NCI-H226 (cell line): ENCODE measurements at regions not wholly inside any gene's neighbourhood (a gene's known extent, or its start where the extent isn't known, plus 50 kb on each side); places are given as distances from the start of the nearest gene placed in this dataset.

Source experiments
- DNase-seq: peaks from one replicate; pipeline ENCODE4 v3.0.0-alpha.2; 2015

DNA sequence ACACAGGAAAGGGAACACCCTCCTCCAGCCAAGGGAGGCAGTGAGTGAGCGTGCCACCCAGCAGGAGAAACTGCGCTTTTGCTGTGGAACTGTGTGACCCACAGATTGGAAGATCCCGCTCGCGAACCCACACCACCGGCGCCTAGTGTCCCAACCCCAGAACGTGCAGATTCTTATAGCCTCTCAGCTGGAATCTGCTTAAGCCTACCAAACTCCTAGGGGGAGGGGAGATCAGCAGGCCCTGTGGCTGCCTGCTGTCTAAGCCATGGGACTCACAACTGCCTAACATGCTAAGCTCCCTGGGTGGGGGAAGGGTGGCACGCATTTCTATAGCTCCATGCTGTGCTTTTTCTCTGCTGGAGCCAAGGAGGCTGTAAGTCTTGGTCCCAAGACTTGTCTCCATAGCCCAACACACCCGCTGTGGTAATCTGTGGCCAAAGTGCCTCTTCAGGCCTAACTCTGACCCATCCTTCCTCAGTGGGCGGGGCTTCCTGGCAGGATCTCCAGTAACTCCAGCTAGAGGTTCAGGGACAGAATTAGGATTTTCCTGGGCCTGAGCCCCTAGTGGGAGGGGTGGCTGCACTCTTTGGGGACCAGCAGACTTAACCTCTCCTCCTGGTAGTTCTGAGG, 485.0 kb downstream of the TAF11L14 start:
- no peak for DNase-seq

- DNase-seq, result no peak
Observed at GRCh38 chr5:18141222-18141621, 507.0 kb downstream of the TAF11L14 start.

DNA sequence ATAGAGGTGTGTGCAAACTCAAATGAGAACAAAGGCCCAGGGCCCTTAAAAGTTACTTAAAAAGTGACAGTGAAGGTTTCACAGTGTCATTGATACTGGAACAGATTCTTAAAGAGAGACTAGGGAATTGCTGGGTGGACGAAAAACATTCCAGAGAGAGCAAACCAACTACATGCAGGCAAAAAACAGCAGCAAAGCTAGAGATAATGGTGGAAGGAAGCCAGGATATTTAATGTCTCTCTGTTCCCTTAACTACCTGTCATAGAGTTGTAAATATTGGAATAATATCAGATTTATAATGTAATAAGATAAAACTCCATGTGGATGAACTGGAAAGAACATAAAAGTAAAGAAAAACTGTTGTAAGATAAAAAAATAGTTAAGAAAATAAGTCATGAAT, 508.6 kb downstream of the TAF11L14 start:
- no peak for DNase-seq

GRCh38 chr5:18152671-18153070, 518.4 kb downstream of the TAF11L14 start:
- no peak for DNase-seq

GRCh38 chr5:18158166-18158565, 523.9 kb downstream of the TAF11L14 start:
- no peak for DNase-seq

- no peak for DNase-seq
Observed at GRCh38 chr5:18159331-18159730, 525.1 kb downstream of the TAF11L14 start.

GRCh38 chr5:18171684-18172083, 537.4 kb downstream of the TAF11L14 start:
- DNase-seq, result no peak

- no peak for DNase-seq
Observed at GRCh38 chr5:18179579-18179978, 545.3 kb downstream of the TAF11L14 start.

DNA sequence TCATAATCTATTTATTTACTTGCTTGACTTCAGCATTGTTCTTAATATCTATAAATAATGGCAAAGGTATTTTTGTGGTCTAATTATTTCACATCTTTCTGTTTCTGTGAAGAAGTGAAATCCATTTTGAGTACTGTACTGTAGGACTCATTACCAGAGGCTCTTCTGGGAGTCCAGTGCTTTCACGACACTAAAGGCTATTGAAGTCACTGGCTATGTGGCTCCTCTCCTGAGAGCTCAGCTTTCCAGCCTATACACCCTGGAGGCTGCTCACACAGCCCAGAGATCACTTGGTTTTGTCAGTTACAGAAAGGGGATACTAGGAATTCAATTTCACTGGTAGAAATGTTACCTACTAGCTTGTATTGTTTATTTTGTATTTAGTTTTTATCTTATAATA, 547.3 kb downstream of the TAF11L14 start:
- no peak for DNase-seq

GRCh38 chr5:18195910-18196309, 561.6 kb downstream of the TAF11L14 start:
- DNase-seq, result no peak

DNA sequence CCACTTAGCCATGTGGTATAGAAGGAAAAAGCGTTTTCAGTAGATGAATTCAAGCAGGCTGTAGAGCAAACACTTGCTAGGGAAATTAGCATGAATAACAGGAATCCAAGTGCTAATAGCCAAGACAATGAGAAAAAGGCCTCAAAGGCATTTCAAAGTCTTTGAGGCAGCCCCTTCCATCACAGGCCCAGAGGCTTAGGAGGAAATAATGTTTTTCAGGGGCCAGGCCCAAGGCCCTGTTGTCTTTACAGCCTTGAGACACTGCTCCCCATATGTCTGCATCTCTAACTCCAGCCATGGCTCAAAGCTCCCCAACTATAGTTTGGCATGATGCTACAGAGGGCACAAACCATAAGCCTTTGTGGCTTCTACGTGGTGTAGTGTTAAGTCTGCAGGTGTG, 563.5 kb downstream of the TAF11L14 start:
- DNase-seq, result no peak

DNA sequence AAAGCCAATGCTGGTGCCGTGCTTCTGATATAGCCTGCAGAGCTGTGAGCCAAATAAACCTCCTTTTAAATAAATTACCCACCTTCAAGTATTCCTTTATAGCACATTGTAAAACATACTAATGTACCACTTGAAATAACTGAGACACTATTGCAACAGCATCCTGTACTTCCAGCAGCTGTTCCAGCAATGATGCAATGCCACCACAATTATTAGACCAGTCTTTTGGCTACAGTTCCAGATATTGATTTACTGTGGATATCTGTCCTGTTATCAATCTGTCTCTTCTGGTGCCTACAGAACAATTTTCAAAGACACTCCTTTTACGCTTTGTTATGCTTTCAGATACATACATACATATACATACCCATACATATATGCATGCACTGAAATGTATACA, 567.9 kb downstream of the TAF11L14 start:
- no peak for DNase-seq

DNA sequence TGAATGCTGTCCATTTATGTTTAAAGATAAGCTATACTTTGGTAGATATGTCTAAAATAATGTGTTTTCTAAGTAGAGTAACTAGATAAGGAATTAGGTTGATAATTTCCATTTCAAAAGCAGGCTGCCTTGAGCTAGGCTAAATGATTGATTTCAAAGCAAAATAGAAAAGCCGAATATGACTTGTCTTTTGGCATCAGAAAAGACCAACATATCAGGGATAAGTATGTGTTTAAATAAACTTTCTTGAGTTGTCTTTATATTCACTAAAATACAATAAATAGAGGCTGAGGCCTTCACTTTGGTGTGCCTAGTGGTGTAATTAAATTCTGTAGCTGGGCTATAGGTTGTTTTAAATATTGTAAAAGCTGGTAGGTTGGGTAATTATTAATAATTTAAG, 569.0 kb downstream of the TAF11L14 start:
- DNase-seq, result no peak

- no peak for DNase-seq
Observed at GRCh38 chr5:18213666-18214065, 579.4 kb downstream of the TAF11L14 start.

GRCh38 chr5:18216016-18216415, 581.8 kb downstream of the TAF11L14 start:
- DNase-seq, result no peak

DNA sequence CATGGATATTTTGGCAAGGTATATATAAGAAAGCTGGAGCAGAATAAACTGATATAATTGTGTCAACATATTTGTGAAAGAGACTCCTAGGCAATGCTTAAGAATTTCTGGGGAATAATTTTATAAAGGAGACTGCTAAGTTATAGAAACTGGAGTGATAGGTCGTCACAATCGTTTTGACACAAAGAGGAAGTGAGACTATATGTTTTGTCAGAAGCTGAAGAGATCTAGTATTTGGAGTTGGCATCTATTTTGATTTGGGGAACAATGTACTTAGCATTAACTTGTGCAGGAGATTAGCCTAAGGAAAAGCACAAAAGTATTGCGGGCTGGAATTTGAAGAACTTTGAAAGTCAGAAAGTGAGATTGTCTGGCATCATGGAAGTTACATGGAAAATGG, 582.5 kb downstream of the TAF11L14 start:
- no peak for DNase-seq

DNA sequence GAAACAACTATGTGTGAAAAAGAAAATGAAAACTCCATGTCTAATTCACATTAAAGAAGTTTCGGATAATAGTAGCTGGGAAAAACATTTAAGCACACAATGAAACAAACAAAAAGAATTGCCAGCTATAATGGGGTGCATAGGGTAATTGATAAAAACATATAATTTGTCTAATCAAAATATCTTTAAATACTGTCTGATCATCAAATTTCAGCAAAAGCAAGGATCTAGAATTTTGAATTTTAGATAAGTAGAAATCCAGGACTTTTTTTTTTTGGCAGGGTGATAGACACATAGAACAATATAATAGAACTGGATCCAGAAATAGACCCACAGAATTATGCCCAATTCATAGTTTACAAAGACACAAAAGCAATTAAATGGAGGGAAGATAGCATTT, 585.0 kb downstream of the TAF11L14 start:
- DNase-seq, result no peak

- DNase-seq, result no peak
Observed at GRCh38 chr5:18220631-18221030, 586.4 kb downstream of the TAF11L14 start.

- DNase-seq, result no peak
Observed at GRCh38 chr5:18236386-18236785, 602.1 kb downstream of the TAF11L14 start.

DNA sequence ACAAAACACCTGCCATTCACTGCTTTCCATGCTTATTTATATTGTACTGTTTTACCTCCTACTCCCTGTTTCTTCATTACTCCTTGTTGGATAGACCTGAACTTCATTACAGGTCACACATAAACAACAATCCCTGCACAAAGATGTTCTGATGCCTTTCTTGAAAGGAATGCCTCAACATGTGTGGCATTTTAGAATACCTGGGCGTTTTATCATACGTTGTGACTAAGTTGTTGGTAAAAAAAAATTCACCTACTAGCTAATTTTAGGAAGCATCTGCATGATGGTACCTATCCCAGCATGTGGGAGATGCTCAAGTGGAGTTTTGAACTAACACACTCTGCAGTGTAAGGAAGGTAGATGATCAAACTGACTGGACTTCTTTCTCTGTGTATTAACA, 604.1 kb downstream of the TAF11L14 start:
- DNase-seq, result no peak

GRCh38 chr5:18240971-18241370, 606.7 kb downstream of the TAF11L14 start:
- no peak for DNase-seq

DNA sequence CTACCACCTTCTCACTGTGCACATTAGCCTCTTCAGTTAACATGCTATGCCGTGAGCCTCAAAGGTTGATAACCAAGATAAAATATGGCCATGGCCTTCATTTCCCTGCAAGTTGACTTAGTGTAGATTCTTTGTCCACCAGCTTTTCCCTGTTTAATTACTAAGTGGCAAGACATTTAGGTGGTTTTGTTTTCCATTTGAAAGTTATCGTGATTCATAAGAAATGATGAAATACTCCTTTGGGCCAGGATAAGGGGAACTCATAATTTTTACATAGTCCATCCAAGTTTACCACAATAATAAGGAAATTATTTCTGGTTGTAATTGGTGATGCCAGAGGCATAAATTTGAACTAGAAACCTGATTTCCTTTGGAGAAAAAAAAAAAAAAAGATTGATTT, 609.6 kb downstream of the TAF11L14 start:
- DNase-seq, result no peak

DNA sequence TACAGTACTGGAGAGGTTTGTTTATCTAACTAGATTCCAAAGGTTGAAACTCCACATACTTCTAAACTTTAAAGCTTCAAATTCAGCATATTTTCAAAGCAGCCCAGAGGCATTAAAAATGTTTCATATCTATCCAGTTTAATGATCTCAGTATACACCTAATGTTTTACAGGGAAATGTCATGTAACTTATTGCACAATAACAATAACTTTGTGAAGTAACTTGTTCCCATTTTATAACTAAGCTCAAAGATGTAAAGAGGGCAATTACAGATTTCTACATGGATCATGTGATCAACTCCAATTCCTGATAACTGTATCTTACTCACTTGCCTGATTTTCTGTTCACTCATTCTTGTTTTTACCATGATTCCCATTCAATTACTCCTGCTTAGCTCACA, 610.0 kb downstream of the TAF11L14 start:
- no peak for DNase-seq

DNA sequence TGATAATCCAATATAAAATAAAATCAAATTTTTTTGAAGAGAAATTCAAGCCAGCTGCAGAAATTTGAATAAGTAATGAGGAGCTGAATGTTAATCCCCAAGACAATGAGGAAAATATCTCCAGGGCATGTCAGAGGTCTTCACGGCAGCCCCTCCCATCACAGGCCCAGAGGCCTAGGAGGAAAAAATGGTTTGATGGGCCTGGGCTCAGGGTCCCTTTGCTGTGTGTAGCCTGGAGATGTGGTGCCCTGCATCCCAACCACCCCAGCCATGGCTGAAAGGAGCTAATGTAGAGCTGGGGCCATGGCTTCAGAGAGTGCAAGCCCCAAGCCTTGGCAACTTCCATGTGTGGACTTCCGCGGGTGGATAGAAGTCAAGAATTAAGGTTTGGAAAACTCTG, 618.3 kb downstream of the TAF11L14 start:
- DNase-seq, result no peak

DNA sequence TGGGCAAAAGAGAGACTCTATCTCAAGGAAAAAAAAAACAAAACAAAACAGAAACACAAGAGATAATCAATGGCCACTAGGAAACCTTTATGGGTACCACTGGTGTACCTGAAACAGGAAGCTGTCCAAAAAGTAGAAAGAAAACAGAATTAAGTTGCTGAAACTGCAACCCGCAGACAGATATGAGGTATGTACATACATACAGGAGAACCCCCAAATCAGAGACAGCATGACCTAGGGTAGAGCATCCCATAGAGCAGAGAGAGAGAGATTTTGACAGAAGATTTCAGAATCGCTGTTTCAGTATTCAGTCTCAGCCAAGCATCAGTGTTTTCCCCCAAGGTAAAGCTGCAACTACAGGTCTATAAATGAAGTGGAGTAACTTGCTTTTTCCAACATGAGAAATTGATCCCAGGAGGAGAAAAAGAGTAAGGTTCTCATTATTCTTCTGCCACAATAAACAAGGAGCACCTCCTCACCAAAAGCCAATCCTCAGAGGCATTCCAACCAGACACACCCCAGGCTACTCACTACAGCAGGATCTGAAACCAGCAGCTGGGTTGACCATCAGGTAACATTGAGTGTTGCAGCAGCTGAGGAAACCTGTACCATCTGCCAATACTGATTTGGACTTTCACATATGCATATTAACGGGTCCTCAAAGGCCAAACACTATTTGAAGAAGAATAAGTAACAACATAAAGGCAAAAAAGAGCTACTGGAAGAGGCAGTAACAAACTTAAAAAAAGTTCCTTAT, 630.0 kb downstream of the TAF11L14 start:
- no peak for DNase-seq
